ENCODE measurements at regions not wholly inside any gene's neighbourhood (a gene's known extent, or its start where the extent isn't known, plus 50 kb on each side); places are given as distances from the start of the nearest gene placed in this dataset.

DNA sequence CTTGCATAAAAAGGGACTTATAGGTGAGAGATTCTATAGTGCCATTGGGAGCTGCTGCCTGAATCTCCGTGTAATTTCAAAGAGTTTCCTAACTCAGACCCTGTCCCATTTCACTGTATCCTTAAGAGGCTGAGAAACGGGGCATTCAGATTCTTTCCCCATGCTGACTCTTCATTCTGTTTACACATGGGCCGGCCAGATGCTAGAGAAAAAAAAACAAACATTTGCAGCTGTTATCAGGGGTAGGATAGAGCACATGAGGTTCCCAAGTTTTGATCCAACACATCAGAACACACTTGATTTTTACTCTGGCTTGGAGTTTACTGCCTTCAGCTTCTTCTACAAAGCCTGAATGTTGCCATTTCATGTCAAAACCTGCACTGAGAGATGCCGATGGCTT, 215.9 kb upstream of the TPRG1 start:
- Mint-ChIP-seq H3K9me3 (no peaks in the 10 kb centered on the region), H3K4me3 (no peak overlapping the region), H3K4me1 (ENCODE audit: low read depth) (peaks cover 40% of the 10 kb centered on the region), H3K27ac (no peak overlapping the region), H3K36me3 (ENCODE audit: low read depth) (no peaks in the 10 kb centered on the region), H3K27me3 (no peaks in the 10 kb centered on the region)

DNA sequence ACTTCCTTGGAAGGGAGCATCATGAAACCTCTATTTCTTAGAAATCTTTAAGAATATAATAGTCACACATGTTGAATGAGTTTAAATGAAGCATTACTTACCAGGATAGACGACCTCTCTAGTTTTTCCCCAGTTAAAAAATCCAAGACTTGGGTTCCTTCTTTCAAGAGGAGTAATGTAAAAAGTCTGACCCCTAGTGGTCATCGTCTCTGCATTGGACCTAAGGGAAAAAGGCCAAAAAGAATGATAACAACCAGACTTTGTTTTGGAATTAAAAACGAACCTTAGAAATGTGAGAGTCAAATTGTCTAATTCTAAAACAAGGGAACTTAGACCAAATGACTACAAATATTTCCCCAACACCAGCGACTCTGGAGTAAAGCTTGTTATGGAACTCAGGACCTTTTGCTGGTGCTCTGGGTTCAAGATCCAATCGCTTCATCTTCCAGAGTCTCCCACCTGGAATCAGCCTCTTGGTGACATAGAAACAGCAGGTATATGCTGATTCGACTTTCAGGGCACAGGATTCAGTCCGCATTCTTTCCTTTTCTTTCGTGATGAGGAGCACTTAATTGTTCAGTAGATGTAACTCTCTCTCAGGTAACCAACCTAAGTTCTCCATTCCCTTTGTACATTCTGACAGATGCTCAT, 214.8 kb upstream of the TPRG1 start:
- no peaks in the 10 kb centered on the region for H3K27me3 Mint-ChIP-seq
- H3K9me3 Mint-ChIP-seq: no peaks in the 10 kb centered on the region
- H3K36me3 Mint-ChIP-seq (ENCODE audit: low read depth): no peaks in the 10 kb centered on the region
- no peak overlapping the region for H3K27ac Mint-ChIP-seq
- H3K4me3 Mint-ChIP-seq: no peak overlapping the region
- peaks cover 33% of the 10 kb centered on the region for H3K4me1 Mint-ChIP-seq (ENCODE audit: low read depth)

DNA sequence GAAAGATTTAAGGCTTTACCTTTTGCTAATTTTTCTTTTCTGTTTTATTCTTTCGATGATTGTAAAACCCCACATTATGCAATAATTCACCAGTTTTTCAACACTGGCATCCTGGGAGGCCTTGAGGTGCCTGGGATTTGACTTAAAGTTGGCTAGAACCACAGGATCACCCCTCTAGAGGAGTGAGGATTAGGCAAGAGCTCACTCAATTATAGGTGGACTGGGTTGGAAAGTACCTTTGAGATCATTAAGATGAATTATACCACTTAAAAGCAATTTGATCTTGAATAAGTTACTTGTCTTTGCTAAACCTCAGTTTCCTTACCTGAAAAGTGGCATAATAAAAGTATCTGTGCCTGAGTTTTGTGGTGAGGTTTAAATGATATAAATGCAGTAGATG, 212.8 kb upstream of the TPRG1 start:
- no peak overlapping the region for H3K4me3 Mint-ChIP-seq
- peaks cover 39% of the 10 kb centered on the region for H3K4me1 Mint-ChIP-seq (ENCODE audit: low read depth)
- no peak overlapping the region for H3K27ac Mint-ChIP-seq
- peaks cover 5% of the 10 kb centered on the region for H3K27me3 Mint-ChIP-seq
- H3K9me3 Mint-ChIP-seq: no peaks in the 10 kb centered on the region
- no peaks in the 10 kb centered on the region for H3K36me3 Mint-ChIP-seq (ENCODE audit: low read depth)

DNA sequence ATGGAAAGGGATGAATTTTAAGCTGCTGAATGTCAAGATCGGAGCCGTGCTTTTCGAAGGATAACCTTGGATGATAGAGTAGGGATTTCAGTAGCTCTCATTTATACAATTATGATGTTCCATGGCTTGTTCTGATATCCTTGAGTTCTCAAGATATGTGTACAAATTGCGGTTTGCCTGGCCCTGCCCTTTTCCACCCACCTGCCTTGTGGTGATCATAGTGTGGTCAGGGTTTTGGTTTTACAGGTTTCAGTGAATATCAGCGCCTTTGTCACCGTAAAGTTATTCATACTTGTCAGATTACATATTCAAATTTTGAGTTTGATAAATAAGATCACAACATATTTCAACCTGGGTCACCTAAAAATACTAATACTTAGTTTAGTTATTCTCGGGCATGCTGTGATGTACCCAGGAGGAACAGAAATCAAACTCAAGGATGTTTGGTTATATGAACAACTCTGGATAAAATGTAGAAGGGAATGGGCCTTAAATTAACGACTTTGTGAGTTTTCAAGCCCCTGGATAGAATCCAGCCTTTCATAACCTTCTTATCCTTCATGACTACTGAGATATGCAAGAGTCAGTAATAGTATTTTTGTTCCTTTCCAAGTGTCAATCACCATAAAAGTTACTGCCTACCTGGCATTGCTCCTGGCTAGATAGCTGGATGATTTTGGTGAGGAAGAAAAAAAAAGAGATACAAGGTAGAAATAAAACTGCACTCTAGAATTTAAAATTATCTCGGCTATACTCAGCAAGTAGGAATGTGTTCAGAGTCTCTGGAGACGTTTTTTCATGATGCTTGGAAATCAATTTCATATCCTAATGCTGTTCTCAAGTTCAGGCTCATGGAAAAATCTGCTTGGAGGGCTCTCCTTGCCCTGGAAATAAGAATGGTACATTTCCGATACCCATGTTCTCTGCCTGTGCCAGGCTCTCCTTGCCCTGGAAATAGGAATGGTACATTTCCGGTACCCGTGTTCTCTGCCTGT, 209.2 kb upstream of the TPRG1 start:
- Mint-ChIP-seq H3K27me3 (peaks cover 5% of the 10 kb centered on the region), H3K36me3 (ENCODE audit: low read depth) (no peaks in the 10 kb centered on the region), H3K4me1 (ENCODE audit: low read depth) (peaks cover 14% of the 10 kb centered on the region), H3K9me3 (no peaks in the 10 kb centered on the region), H3K27ac (no peak overlapping the region), H3K4me3 (no peak overlapping the region)

DNA sequence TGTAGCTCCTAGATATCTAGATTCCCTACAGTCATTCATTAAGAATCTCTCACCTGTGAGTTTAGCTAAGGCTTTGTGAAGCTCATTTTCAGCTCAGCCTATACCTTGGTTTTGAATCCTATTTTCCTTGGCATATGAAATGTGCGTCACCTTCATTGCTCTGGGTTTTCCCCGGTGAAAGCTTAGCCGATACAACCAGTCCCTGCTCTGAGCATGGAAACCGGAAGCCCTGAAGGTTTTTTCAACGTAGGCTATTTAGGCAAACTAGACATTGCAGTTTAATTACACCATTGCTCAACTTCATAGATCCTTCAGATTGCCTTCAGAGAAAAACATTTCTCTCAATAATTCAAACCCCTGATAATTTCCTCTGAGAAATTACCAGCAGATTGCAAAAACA, 206.8 kb upstream of the TPRG1 start:
- no peaks in the 10 kb centered on the region for H3K36me3 Mint-ChIP-seq (ENCODE audit: low read depth)
- H3K4me1 Mint-ChIP-seq (ENCODE audit: low read depth): peaks cover 9% of the 10 kb centered on the region
- no peaks in the 10 kb centered on the region for H3K9me3 Mint-ChIP-seq
- H3K27me3 Mint-ChIP-seq: peaks cover 5% of the 10 kb centered on the region
- no peak overlapping the region for H3K4me3 Mint-ChIP-seq
- H3K27ac Mint-ChIP-seq: no peak overlapping the region

DNA sequence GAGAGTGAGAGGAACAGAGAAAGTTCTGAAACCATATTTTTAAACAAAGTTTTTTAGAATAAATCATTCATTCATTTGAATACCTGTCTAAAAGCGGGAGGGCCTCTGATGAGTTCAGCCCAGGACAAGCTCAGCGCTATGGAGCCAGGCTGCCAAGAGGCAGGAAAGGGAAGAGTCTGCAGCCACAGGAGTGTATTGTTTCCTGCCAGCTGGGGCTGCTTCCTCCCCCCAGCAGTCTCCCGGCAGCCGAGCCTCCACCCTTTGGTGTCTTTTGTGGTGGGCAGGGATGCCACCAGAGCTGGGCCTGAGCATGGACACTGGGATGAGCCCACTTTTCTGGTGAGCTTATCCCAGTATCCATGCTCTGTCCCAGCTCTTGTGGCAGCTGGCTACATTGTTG, 199.5 kb upstream of the TPRG1 start:
- H3K4me1 Mint-ChIP-seq (ENCODE audit: low read depth): peaks cover 14% of the 10 kb centered on the region
- H3K36me3 Mint-ChIP-seq (ENCODE audit: low read depth): no peaks in the 10 kb centered on the region
- H3K27me3 Mint-ChIP-seq: peaks cover 19% of the 10 kb centered on the region
- H3K9me3 Mint-ChIP-seq: no peaks in the 10 kb centered on the region
- H3K4me3 Mint-ChIP-seq: no peak overlapping the region
- no peak overlapping the region for H3K27ac Mint-ChIP-seq

DNA sequence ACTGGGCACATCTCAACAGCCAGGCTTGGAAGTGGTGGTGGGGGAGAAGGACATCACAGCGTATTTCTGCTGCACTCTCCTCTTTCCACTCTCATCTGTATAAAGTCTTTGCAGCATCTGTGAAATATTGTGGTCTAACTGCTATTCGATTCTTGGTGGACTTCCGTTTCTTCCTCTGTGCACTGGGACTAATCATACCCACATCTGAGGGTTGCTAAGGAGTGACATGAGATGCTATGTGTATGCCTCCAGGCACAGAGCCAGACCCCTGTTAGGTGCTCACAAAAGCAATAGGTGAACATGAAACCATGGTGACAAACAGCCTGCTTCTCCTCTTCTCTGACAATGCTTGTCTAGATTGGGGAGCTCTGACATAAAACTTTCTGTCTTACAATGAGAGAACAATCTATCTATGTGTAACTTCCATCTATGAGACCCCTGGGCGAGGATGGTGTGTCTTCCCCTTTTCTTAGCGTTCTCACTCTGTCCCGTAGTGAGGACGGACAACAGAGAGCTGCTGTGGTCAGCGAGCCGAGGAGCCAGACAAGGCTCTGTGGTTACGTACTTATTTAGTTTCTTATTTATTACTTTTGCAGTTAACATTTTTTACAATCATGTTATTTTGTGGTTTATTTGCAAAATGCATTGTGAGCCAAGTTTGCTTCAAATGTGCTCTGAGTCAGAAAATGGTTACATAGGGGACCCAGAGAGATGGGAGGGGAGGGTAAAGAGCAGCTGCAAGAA, 196.7 kb upstream of the TPRG1 start:
- Mint-ChIP-seq H3K27me3 (peaks cover 19% of the 10 kb centered on the region), H3K36me3 (ENCODE audit: low read depth) (no peaks in the 10 kb centered on the region), H3K27ac (no peak overlapping the region), H3K4me1 (ENCODE audit: low read depth) (peaks cover 14% of the 10 kb centered on the region), H3K4me3 (no peak overlapping the region), H3K9me3 (no peaks in the 10 kb centered on the region)

DNA sequence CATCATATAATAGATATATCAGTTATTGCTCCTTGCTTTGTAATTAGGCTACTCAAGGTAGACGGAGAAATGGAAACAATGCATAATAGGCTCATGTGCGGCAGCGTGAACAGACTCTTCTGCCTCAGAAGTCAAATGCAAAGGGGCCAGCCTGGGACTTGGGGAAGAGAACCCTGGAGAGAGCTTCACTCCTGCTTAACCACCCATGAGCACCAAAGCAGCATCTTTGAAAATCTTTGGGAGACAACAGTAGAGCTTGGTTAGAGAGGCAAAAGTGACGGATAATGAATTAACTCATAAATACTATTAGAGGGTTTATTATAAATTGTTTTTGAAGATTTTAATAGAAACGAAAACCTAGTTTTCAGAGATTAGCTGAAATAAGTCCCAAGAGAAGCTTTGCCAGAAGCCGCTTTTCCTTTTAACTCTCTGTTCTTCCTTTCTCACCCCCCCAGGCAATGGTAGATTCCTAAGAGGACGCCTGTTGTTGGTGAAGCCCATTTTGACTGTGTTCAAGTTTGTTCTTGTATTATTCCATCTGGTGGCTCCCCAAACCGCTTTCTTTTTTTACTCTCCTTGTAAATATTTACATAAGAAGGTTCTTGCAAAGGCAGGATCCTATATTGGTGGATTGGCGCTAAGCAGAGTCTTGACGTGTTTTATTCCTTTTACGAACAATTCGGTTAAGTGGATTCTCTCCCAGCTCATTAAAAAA, 196.0 kb upstream of the TPRG1 start:
- Mint-ChIP-seq H3K27me3 (peaks cover 16% of the 10 kb centered on the region), H3K4me3 (no peak overlapping the region), H3K36me3 (ENCODE audit: low read depth) (no peaks in the 10 kb centered on the region), H3K4me1 (ENCODE audit: low read depth) (peaks cover 14% of the 10 kb centered on the region), H3K27ac (no peak overlapping the region), H3K9me3 (no peaks in the 10 kb centered on the region)

DNA sequence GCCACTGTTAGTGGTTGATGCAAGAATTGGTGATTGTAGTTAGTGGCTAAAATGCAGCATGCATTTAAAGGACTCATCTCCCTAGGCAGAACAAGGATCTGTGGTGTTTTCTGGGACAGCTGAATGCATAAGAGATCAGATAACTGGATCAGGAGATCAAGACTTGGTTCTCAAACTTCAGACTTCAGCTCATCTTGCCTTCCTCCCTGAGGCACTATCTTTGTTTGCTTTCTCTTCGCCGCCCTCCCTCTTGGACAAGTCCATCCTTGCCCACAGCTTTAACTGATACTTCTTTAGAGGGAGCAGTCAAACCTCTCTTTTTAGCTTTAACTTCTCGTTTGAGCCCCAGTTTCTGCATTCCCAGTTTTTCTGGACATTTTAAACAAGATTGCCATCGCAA, 195.4 kb upstream of the TPRG1 start:
- H3K36me3 Mint-ChIP-seq (ENCODE audit: low read depth): no peaks in the 10 kb centered on the region
- H3K27ac Mint-ChIP-seq: no peak overlapping the region
- peaks cover 12% of the 10 kb centered on the region for H3K27me3 Mint-ChIP-seq
- H3K4me1 Mint-ChIP-seq (ENCODE audit: low read depth): peaks cover 14% of the 10 kb centered on the region
- no peak overlapping the region for H3K4me3 Mint-ChIP-seq
- no peaks in the 10 kb centered on the region for H3K9me3 Mint-ChIP-seq

DNA sequence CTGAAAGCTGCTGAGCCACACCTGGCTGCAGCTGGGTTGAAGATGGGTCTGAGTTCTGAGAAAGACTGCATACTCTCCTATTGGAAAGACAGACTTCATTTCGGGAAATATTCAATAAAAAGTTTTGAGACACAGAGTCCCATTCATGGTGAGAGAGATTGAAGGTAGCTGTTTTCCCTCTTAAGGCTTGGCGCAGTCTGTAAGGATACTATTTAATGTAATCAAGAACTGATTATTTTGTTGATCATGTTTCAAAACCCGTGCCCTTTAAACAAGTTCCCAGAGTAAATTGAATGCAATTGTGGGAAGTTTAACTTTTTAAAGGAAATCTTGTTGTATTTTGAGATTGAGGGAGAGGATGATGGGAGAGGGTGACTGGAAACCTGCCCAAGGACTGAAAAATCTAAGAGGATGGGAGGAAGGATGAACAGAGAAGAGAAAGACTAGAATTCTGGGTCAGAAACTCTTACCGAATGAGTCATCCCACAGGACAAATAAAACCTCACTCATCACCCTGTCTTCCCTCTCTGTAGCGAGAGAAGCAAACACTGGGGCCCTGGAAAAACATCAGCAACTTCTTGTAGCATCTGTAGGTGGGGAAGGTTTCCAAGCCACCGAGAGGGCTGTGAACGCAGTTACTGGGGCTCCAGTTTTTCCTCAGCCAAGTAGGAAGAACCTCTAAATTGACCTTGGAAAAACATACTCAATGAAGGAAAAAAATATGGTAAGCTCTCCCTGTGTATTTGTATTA, 193.2 kb upstream of the TPRG1 start:
- peaks cover 9% of the 10 kb centered on the region for H3K27me3 Mint-ChIP-seq
- H3K4me1 Mint-ChIP-seq (ENCODE audit: low read depth): peaks cover 14% of the 10 kb centered on the region
- H3K27ac Mint-ChIP-seq: no peak overlapping the region
- H3K9me3 Mint-ChIP-seq: no peaks in the 10 kb centered on the region
- no peaks in the 10 kb centered on the region for H3K36me3 Mint-ChIP-seq (ENCODE audit: low read depth)
- no peak overlapping the region for H3K4me3 Mint-ChIP-seq

DNA sequence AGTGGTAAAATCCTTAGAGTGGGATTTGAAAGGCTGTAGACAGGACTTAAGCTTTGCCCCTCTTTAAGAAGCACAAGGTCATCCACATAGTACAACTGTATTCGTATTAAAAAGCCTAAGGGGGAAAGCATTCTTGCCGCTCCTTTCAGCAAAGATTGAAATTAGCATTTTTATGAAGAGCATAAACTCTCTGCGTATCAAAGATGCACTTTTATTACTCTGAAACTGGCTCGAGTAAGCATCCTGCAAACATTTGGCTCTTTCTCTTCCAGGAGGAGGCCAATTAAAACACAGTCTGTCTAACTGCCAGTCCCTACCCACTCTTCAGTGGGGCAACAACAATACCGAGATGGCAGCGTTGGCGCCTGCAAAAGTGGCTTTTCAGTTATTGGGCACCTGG, 192.5 kb upstream of the TPRG1 start:
- Mint-ChIP-seq H3K27me3 (peaks cover 9% of the 10 kb centered on the region), H3K36me3 (ENCODE audit: low read depth) (no peaks in the 10 kb centered on the region), H3K9me3 (no peaks in the 10 kb centered on the region), H3K4me3 (no peak overlapping the region), H3K4me1 (ENCODE audit: low read depth) (peaks cover 12% of the 10 kb centered on the region), H3K27ac (no peak overlapping the region)

DNA sequence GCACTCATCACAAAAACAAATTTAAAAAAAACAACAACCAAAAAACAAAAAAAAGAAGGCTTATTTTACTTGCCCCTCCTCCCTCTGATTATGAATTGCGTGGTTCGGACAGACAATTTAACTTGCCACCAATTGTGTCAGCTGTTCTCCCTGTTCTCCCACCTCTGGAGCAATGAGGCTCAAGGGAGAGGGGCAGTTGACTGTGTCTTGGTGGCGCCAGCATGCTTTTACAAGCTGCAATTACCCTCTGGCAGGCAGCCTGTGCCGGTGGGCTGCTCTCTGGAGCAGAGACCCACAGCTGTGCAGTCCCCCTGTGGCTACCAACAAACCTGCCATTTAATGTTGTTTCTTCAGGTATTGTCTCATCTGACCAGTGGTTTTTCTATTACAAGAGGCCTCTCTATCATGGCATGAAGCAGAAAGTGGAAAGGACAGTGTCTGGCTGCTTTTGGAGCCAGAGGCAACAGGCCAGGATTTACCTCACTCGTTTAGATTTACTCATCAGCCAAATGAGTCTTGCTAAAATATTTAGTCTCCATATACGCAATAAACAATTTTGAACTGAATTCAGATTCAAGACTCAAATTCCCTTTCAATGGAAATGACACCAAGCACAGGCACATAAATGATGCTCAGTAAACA, 192.0 kb upstream of the TPRG1 start:
- Mint-ChIP-seq H3K27ac (no peak overlapping the region), H3K36me3 (ENCODE audit: low read depth) (no peaks in the 10 kb centered on the region), H3K27me3 (peaks cover 9% of the 10 kb centered on the region), H3K9me3 (no peaks in the 10 kb centered on the region), H3K4me3 (no peak overlapping the region), H3K4me1 (ENCODE audit: low read depth) (peaks cover 8% of the 10 kb centered on the region)

DNA sequence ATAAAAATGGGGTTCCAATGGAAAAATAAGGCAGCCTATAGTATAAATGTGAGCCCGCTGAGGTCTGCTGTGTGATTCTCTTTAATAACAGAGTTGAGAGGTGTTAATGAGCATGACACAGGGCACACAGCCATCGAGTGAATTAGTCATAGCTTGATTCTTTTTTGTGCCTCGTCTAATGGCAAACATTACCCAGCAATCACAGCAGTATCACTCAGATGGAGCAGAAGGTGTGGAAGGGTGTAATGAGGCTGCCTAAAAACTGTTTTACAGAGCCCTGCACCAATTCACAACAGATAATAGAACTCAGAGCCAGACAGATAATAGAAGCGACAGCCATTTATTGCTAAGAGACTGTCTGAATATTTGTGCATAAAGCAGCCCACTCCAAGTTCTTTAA, 178.6 kb upstream of the TPRG1 start:
- no peaks in the 10 kb centered on the region for H3K36me3 Mint-ChIP-seq (ENCODE audit: low read depth)
- no peak overlapping the region for H3K27ac Mint-ChIP-seq
- no peak overlapping the region for H3K4me3 Mint-ChIP-seq
- peaks cover 8% of the 10 kb centered on the region for H3K27me3 Mint-ChIP-seq
- H3K4me1 Mint-ChIP-seq (ENCODE audit: low read depth): no peaks in the 10 kb centered on the region
- no peaks in the 10 kb centered on the region for H3K9me3 Mint-ChIP-seq

DNA sequence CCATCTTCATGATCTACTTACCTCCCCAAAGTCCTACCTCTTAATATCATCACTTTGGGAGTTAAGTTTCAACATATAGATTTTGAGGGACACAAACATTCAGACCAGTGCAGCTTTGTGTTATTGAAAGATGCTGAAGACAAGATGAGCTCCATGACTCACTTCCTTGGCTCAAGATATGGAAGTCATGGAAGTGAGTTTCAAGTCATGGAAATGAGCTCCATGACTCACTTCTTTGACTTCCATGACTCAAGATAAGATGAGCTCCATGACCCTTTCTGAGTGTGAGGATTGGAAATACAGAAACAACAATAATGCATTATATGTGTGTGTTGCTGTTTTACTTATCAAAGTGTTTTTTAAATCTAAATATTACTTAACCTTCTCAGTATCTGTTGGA, 170.2 kb upstream of the TPRG1 start:
- H3K27ac Mint-ChIP-seq: no peak overlapping the region
- no peaks in the 10 kb centered on the region for H3K4me1 Mint-ChIP-seq (ENCODE audit: low read depth)
- H3K36me3 Mint-ChIP-seq (ENCODE audit: low read depth): no peaks in the 10 kb centered on the region
- H3K9me3 Mint-ChIP-seq: no peaks in the 10 kb centered on the region
- no peak overlapping the region for H3K4me3 Mint-ChIP-seq
- H3K27me3 Mint-ChIP-seq: peaks cover under 1% of the 10 kb centered on the region
